ENCODE measurements at regions not wholly inside any gene's neighbourhood (a gene's known extent, or its start where the extent isn't known, plus 50 kb on each side); places are given as distances from the start of the nearest gene placed in this dataset.

DNA sequence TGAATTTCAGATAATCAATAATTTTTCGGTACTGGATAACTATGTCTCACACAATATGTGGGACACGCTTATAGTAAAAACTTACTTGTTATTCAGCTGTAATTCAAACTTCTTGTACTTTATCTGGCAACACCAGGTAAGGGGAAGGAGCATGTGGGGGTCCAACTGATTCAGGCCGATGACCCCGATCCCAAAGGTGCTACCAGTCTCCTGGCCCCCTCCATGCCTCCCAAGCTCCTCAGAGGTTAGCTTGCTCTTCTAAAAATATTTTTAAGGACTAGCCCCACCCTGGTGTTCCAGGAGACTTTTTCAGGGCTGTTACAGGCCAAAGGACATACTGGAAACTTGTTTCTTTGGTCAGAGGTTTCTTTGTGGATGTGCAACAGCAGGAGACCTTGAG lies 61.8 kb upstream of the ALX4 start:
- Mint-ChIP-seq H3K4me1 (ENCODE audit: low read depth, unreplicated experiment) (no peaks in the 10 kb centered on the region), H3K36me3 (ENCODE audit: low read depth, unreplicated experiment) (peaks cover 2% of the 10 kb centered on the region), H3K27ac (ENCODE audit: unreplicated experiment) (no peak overlapping the region), H3K4me3 (ENCODE audit: unreplicated experiment) (no peak overlapping the region), H3K27me3 (ENCODE audit: low read depth, unreplicated experiment) (peaks cover 41% of the 10 kb centered on the region), H3K9me3 (ENCODE audit: unreplicated experiment) (peaks cover 3% of the 10 kb centered on the region)
- no peaks in the 10 kb centered on the region for H4K20me1 ChIP-seq (ENCODE audit: insufficient read depth, low read length)
- H3K27me3 ChIP-seq (ENCODE audit: insufficient read depth, low read length): peaks cover 4% of the 10 kb centered on the region
- no peak overlapping the region for H3K9ac ChIP-seq (ENCODE audit: low read length)
- H3K36me3 ChIP-seq (ENCODE audit: insufficient read depth, low read length): no peaks in the 10 kb centered on the region
- peaks cover 2% of the 10 kb centered on the region for H3K9me3 ChIP-seq (ENCODE audit: insufficient read depth, low read depth, low read length)
- FAIRE-seq (no peak), DNase-seq (ENCODE audit: low read depth) (no peak)
- no peak overlapping the region for H3K27ac ChIP-seq (ENCODE audit: low read depth, low read length)
- no peak overlapping the region for H2AFZ ChIP-seq (ENCODE audit: low read depth, low read length)
- H3K79me2 ChIP-seq (ENCODE audit: insufficient read depth, low read length): no peaks in the 10 kb centered on the region
- no peak overlapping the region for H3K4me3 ChIP-seq (ENCODE audit: insufficient read depth, low read depth, low read length)
- TF ChIP-seq, protein P1, sequence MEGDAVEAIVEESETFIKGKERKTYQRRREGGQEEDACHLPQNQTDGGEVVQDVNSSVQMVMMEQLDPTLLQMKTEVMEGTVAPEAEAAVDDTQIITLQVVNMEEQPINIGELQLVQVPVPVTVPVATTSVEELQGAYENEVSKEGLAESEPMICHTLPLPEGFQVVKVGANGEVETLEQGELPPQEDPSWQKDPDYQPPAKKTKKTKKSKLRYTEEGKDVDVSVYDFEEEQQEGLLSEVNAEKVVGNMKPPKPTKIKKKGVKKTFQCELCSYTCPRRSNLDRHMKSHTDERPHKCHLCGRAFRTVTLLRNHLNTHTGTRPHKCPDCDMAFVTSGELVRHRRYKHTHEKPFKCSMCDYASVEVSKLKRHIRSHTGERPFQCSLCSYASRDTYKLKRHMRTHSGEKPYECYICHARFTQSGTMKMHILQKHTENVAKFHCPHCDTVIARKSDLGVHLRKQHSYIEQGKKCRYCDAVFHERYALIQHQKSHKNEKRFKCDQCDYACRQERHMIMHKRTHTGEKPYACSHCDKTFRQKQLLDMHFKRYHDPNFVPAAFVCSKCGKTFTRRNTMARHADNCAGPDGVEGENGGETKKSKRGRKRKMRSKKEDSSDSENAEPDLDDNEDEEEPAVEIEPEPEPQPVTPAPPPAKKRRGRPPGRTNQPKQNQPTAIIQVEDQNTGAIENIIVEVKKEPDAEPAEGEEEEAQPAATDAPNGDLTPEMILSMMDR (IDR thresholded peaks at IDR 0.05; ENCODE audit: insufficient read depth, low read depth, low read length): no peak
- no peak overlapping the region for H3K4me2 ChIP-seq (ENCODE audit: low read length)
- H3K4me1 ChIP-seq (ENCODE audit: insufficient read depth, low read length): no peaks in the 10 kb centered on the region

DNA sequence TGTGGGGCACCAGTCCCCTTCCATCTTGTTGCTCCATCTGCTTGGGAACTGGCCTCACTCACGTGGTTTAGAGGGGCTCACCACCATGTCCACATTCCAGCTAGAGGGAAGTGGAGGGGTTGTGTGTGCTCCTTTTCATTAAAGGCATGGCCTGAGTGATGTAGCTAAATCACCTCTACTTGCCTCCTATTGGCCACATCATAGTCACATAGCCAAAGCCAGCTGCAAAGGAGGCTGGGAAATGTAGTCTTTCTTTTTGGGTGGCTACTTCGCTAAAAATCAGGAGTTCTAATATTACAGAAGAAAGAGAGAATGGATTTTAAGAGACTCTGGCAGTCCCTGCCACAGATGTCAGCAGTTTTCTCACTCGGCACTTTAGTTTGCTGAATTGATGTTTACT lies 63.0 kb upstream of the ALX4 start:
- Histone ChIP-seq H3K4me1 (ENCODE audit: insufficient read depth, low read length) (no peaks in the 10 kb centered on the region), H2AFZ (ENCODE audit: low read depth, low read length) (no peak overlapping the region), H3K9me3 (ENCODE audit: insufficient read depth, low read depth, low read length) (peaks cover 2% of the 10 kb centered on the region), H3K79me2 (ENCODE audit: insufficient read depth, low read length) (no peaks in the 10 kb centered on the region), H3K9ac (ENCODE audit: low read length) (no peak overlapping the region), H3K4me3 (ENCODE audit: insufficient read depth, low read depth, low read length) (no peak overlapping the region), H3K27me3 (ENCODE audit: insufficient read depth, low read length) (peaks cover 4% of the 10 kb centered on the region), H3K27ac (ENCODE audit: low read depth, low read length) (no peak overlapping the region), H3K36me3 (ENCODE audit: insufficient read depth, low read length) (no peaks in the 10 kb centered on the region), H4K20me1 (ENCODE audit: insufficient read depth, low read length) (no peaks in the 10 kb centered on the region), H3K4me2 (ENCODE audit: low read length) (no peak overlapping the region)
- Mint-ChIP-seq H3K4me1 (ENCODE audit: low read depth, unreplicated experiment) (no peaks in the 10 kb centered on the region), H3K4me3 (ENCODE audit: unreplicated experiment) (no peak overlapping the region), H3K27ac (ENCODE audit: unreplicated experiment) (no peak overlapping the region), H3K9me3 (ENCODE audit: unreplicated experiment) (peaks cover 7% of the 10 kb centered on the region), H3K36me3 (ENCODE audit: low read depth, unreplicated experiment) (peaks cover 2% of the 10 kb centered on the region), H3K27me3 (ENCODE audit: low read depth, unreplicated experiment) (peaks cover 39% of the 10 kb centered on the region)
- DNase-seq (ENCODE audit: low read depth): no peak
- FAIRE-seq: no peak
- no peak for TF ChIP-seq EZH2 (IDR thresholded peaks at IDR 0.05; ENCODE audit: insufficient read depth, low read length)
- TF ChIP-seq, protein P1 (IDR thresholded peaks at IDR 0.05; ENCODE audit: insufficient read depth, low read depth, low read length): no peak

DNA sequence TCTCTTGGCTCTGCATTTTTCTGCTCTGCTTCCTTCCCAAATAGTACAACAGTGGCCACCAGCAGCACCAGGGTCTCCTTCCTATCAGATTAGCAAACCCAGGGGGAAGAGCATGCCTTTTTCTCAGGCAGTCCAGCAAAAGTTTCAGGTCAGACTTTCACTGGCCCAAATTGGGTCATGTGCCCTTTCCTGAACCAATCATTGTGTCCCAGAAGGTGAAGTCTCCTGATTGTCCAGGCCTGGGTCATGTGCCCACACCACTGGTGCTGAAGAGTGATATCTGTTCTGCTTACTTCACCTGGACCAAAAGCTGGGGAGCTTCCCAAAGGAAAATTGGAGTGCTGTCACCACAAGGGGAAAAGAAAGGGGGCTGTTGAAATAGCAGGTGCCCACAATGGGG lies 64.1 kb upstream of the ALX4 start:
- H3K36me3 Mint-ChIP-seq (ENCODE audit: low read depth, unreplicated experiment): peaks cover 2% of the 10 kb centered on the region
- no peak for FAIRE-seq
- Histone ChIP-seq H3K36me3 (ENCODE audit: insufficient read depth, low read length) (no peaks in the 10 kb centered on the region), H4K20me1 (ENCODE audit: insufficient read depth, low read length) (no peaks in the 10 kb centered on the region), H3K27me3 (ENCODE audit: insufficient read depth, low read length) (peaks cover 4% of the 10 kb centered on the region), H3K4me2 (ENCODE audit: low read length) (no peak overlapping the region), H3K9ac (ENCODE audit: low read length) (no peak overlapping the region), H3K27ac (ENCODE audit: low read depth, low read length) (no peak overlapping the region), H3K9me3 (ENCODE audit: insufficient read depth, low read depth, low read length) (peaks cover 2% of the 10 kb centered on the region), H3K4me1 (ENCODE audit: insufficient read depth, low read length) (no peaks in the 10 kb centered on the region), H3K79me2 (ENCODE audit: insufficient read depth, low read length) (no peaks in the 10 kb centered on the region), H2AFZ (ENCODE audit: low read depth, low read length) (no peak overlapping the region), H3K4me3 (ENCODE audit: insufficient read depth, low read depth, low read length) (no peak overlapping the region)
- H3K4me1 Mint-ChIP-seq (ENCODE audit: low read depth, unreplicated experiment): no peaks in the 10 kb centered on the region
- no peak for DNase-seq (ENCODE audit: low read depth)
- H3K9me3 Mint-ChIP-seq (ENCODE audit: unreplicated experiment): peaks cover 7% of the 10 kb centered on the region
- peaks cover 48% of the 10 kb centered on the region for H3K27me3 Mint-ChIP-seq (ENCODE audit: low read depth, unreplicated experiment)
- TF ChIP-seq, protein P1 (IDR thresholded peaks at IDR 0.05; ENCODE audit: insufficient read depth, low read depth, low read length): no peak
- no peak for TF ChIP-seq EZH2 (IDR thresholded peaks at IDR 0.05; ENCODE audit: insufficient read depth, low read length)
- no peak overlapping the region for H3K27ac Mint-ChIP-seq (ENCODE audit: unreplicated experiment)
- H3K4me3 Mint-ChIP-seq (ENCODE audit: unreplicated experiment): no peak overlapping the region

Measured in astrocyte (in vitro differentiated cells and primary cell).